ENCODE measurements at regions not wholly inside any gene's neighbourhood (a gene's known extent, or its start where the extent isn't known, plus 50 kb on each side); places are given as distances from the start of the nearest gene placed in this dataset.
"Not testable (repeated sequence)": the region's sequence is repeated elsewhere in the genome, so short reads cannot be mapped to it uniquely, and the experiment has no call there.

GRCh38 chrX:113919387-113919786 lies 664.5 kb upstream of the HTR2C start:
- DNase-seq = no peak

GRCh38 chrX:113906168-113906567 lies 677.7 kb upstream of the HTR2C start:
- DNase-seq = peak in 2 of 3 donors; percentile 1 to 25

- DNase-seq = no peak
These were observed 691.0 kb upstream of the HTR2C start for GRCh38 chrX:113892891-113893290.

- DNase-seq = no peak
These were observed 691.5 kb upstream of the HTR2C start for GRCh38 chrX:113892401-113892800.

- DNase-seq = no peak
These were observed 710.8 kb upstream of the HTR2C start for GRCh38 chrX:113873056-113873455.

- DNase-seq = no peak
These were observed 715.2 kb upstream of the HTR2C start for GRCh38 chrX:113868711-113869110.

GRCh38 chrX:113868177-113868576 lies 715.7 kb upstream of the HTR2C start:
- DNase-seq = peak in 2 of 3 donors; percentile 0 to 1

GRCh38 chrX:113849408-113849807 lies 734.5 kb upstream of the HTR2C start:
- DNase-seq = no peak

- DNase-seq = peak in 1 of 3 donors; percentile 9
These were observed 750.5 kb upstream of the HTR2C start for GRCh38 chrX:113833096-113834055.

GRCh38 chrX:113828470-113828869 lies 755.4 kb upstream of the HTR2C start:
- DNase-seq = no peak

- no peak for DNase-seq
These were observed 765.5 kb upstream of the HTR2C start for GRCh38 chrX:113818346-113818745.

GRCh38 chrX:113804819-113805218 lies 779.1 kb upstream of the HTR2C start:
- DNase-seq = no peak

- DNase-seq = no peak
These were observed 779.6 kb upstream of the HTR2C start for GRCh38 chrX:113804291-113804690.

GRCh38 chrX:113802837-113803236 lies 781.0 kb upstream of the HTR2C start:
- peak; percentile 1 to 5 (median 2) for DNase-seq

- DNase-seq = no peak
These were observed 782.9 kb upstream of the HTR2C start for GRCh38 chrX:113800955-113801354.

GRCh38 chrX:113793563-113793962 lies 790.3 kb upstream of the HTR2C start:
- DNase-seq = peak in 1 of 3 donors; percentile 3

- DNase-seq = peak in 1 of 3 donors; percentile 0
These were observed 792.9 kb upstream of the HTR2C start for GRCh38 chrX:113790987-113791386.

GRCh38 chrX:113784754-113785153 lies 799.1 kb upstream of the HTR2C start:
- not testable (repeated sequence) for DNase-seq

- DNase-seq = peak; percentile 24 to 34 (median 33)
These were observed 813.1 kb upstream of the HTR2C start for GRCh38 chrX:113770806-113771205.

GRCh38 chrX:113770071-113770470 lies 813.8 kb upstream of the HTR2C start:
- DNase-seq = peak in 1 of 3 donors; percentile 7

GRCh38 chrX:113759422-113759821 lies 824.5 kb upstream of the HTR2C start:
- DNase-seq = no peak

- DNase-seq = no peak
These were observed 836.5 kb upstream of the HTR2C start for GRCh38 chrX:113747274-113747973.

- no peak for DNase-seq
These were observed 840.8 kb upstream of the HTR2C start for GRCh38 chrX:113743069-113743468.
